DND-41 (cell line): ENCODE measurements at regions not wholly inside any gene's neighbourhood (a gene's known extent, or its start where the extent isn't known, plus 50 kb on each side); places are given as distances from the start of the nearest gene placed in this dataset.

ENCODE experiments used
- ATAC-seq: fragments of 200-7000 bp; cut with Tn5 transposase; 3 replicates; pipeline ENCODE4 v1.9.1; 2021; ENCODE audit warnings: low read depth; ENCODE audit not compliant: insufficient read depth
- DNase-seq: peaks from one replicate; pipeline ENCODE4 v3.0.0-alpha.2; 2020
- H2AFZ ChIP-seq: 2 replicates; pipeline ENCODE4 v1.6.0; 2012; ENCODE audit warnings: low read depth, low read length
- H3K27ac ChIP-seq: 2 replicates; pipeline ENCODE4 v1.5.1; 2012; ENCODE audit warnings: low read length, inconsistent platforms
- H3K27me3 ChIP-seq: fragments of 200-600 bp; sonication (generic); 2 replicates; pipeline ENCODE4 v1.6.0; 2012; ENCODE audit warnings: low read length, mild to moderate bottlenecking, inconsistent platforms; ENCODE audit not compliant: insufficient read depth, poor library complexity
- H3K36me3 ChIP-seq: 2 replicates; pipeline ENCODE4 v1.5.1; 2012; ENCODE audit warnings: low read length, inconsistent platforms; ENCODE audit not compliant: insufficient read depth
- H3K4me1 ChIP-seq: 2 replicates; pipeline ENCODE4 v1.5.1; 2012; ENCODE audit warnings: mild to moderate bottlenecking, low read length; ENCODE audit not compliant: insufficient read depth
- H3K4me2 ChIP-seq: 2 replicates; pipeline ENCODE4 v1.6.0; 2012; ENCODE audit warnings: mild to moderate bottlenecking, moderate library complexity, low read length, inconsistent platforms; ENCODE audit not compliant: insufficient read depth
- H3K4me3 ChIP-seq, 2 experiments: fragments of 200-600 bp in 1 of 2; shearing (Covaris generic) in 1 of 2; 2 replicates each; pipeline ENCODE4 v1.5.1; 2012 to 2016; ENCODE audit warnings: inconsistent platforms in 2 of 2, low read length in 2 of 2, mild to moderate bottlenecking in 2 of 2, low read depth in 1 of 2, moderate library complexity in 1 of 2
- H3K79me2 ChIP-seq: 2 replicates; pipeline ENCODE4 v1.6.0; 2012; ENCODE audit warnings: low read length, inconsistent platforms; ENCODE audit not compliant: insufficient read depth
- H3K9ac ChIP-seq: 2 replicates; pipeline ENCODE4 v1.6.0; 2012; ENCODE audit warnings: low read depth, mild to moderate bottlenecking, inconsistent platforms, low read length, moderate library complexity
- H3K9me3 ChIP-seq: 2 replicates; pipeline ENCODE4 v1.5.1; 2012; ENCODE audit warnings: low read length, moderate library complexity, mild to moderate bottlenecking, inconsistent platforms; ENCODE audit not compliant: insufficient read depth, severe bottlenecking
- H4K20me1 ChIP-seq: 2 replicates; pipeline ENCODE4 v1.6.0; 2012; ENCODE audit warnings: low read length; ENCODE audit not compliant: insufficient read depth
- CTCF ChIP-seq: IDR thresholded peaks from 2 replicates; pipeline ENCODE4 v1.5.1; 2012; ENCODE audit warnings: borderline replicate concordance, low read length, moderate library complexity, mild to moderate bottlenecking; ENCODE audit not compliant: poor library complexity, severe bottlenecking; ENCODE audit errors: extremely low read depth
- EZH2 ChIP-seq: IDR thresholded peaks from 3 replicates; pipeline ENCODE4 v1.6.1; 2012; ENCODE audit warnings: borderline replicate concordance, low read depth, mild to moderate bottlenecking, moderate library complexity, low read length, inconsistent platforms; ENCODE audit not compliant: severe bottlenecking

GRCh38 chr2:228689053-228689452 is 507.6 kb upstream of the SPHKAP start:
- H3K36me3 ChIP-seq: no peaks in the 10 kb centered on the region
- no peaks in the 10 kb centered on the region for H3K9me3 ChIP-seq
- H3K4me1 ChIP-seq: no peaks in the 10 kb centered on the region
- TF ChIP-seq EZH2: no peak
- TF ChIP-seq CTCF: peak; percentile 31
- H3K27me3 ChIP-seq: no peaks in the 10 kb centered on the region
- H2AFZ ChIP-seq: no peak overlapping the region
- ATAC-seq (no peak), DNase-seq (no peak)
- no peak overlapping the region for H3K4me2 ChIP-seq
- H4K20me1 ChIP-seq: no peaks in the 10 kb centered on the region
- H3K27ac ChIP-seq: no peak overlapping the region
- no peak overlapping the region for H3K9ac ChIP-seq
- H3K4me3 ChIP-seq: no peak overlapping the region
- H3K79me2 ChIP-seq: no peaks in the 10 kb centered on the region

DNA sequence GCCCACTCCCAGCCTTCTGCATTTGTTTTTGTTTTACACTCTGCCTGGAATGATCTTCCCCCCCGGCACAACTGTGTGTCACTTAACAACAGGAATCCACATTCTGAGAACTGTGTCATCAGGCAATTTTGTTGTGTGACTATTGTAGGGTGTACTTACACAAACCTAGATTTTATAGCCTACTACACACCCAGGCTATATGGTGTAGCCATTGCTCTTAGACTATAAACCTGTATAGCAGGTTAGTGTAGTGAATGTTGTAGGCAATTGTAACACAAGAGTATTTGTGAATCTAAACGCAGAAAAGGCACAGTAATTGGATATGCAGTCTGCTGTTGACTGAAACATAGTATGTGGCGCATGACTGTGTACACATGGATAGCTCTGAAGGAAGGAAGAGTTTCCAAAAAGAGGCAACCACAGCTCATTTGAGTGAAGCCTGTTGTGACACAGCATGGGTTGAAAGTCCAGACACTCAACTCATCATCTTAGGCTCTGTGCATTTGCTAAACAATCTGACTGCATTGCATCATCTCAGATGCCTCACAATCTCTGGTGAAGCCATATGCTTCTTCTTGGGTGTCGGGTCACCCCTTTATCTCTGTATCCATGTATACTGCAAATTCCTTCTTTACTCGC is 506.6 kb upstream of the SPHKAP start:
- DNase-seq (no peak), ATAC-seq (no peak)
- no peaks in the 10 kb centered on the region for H4K20me1 ChIP-seq
- H3K4me2 ChIP-seq: no peak overlapping the region
- no peak for TF ChIP-seq CTCF
- TF ChIP-seq EZH2: no peak
- H3K79me2 ChIP-seq: no peaks in the 10 kb centered on the region
- no peak overlapping the region for H3K4me3 ChIP-seq
- H3K36me3 ChIP-seq: no peaks in the 10 kb centered on the region
- H3K27ac ChIP-seq: no peak overlapping the region
- H2AFZ ChIP-seq: no peak overlapping the region
- H3K27me3 ChIP-seq: no peaks in the 10 kb centered on the region
- H3K9ac ChIP-seq: no peak overlapping the region
- no peaks in the 10 kb centered on the region for H3K4me1 ChIP-seq
- H3K9me3 ChIP-seq: no peaks in the 10 kb centered on the region

- H3K36me3 ChIP-seq: no peaks in the 10 kb centered on the region
- TF ChIP-seq CTCF (no peak), EZH2 (no peak)
- H4K20me1 ChIP-seq: no peaks in the 10 kb centered on the region
- no peaks in the 10 kb centered on the region for H3K79me2 ChIP-seq
- DNase-seq (no peak), ATAC-seq (no peak)
- H3K4me1 ChIP-seq: no peaks in the 10 kb centered on the region
- H3K4me2 ChIP-seq: no peak overlapping the region
- H2AFZ ChIP-seq: no peak overlapping the region
- no peaks in the 10 kb centered on the region for H3K9me3 ChIP-seq
- no peak overlapping the region for H3K4me3 ChIP-seq
- H3K27ac ChIP-seq: no peak overlapping the region
- no peaks in the 10 kb centered on the region for H3K27me3 ChIP-seq
- no peak overlapping the region for H3K9ac ChIP-seq
Observed at GRCh38 chr2:228681979-228682378, 500.5 kb upstream of the SPHKAP start.
